NCI-H510A (cell line): ENCODE measurements at regions not wholly inside any gene's neighbourhood (a gene's known extent, or its start where the extent isn't known, plus 50 kb on each side); places are given as distances from the start of the nearest gene placed in this dataset.
"Not testable (repeated sequence)": the region's sequence is repeated elsewhere in the genome, so short reads cannot be mapped to it uniquely, and the experiment has no call there.

Experiments
- DNase-seq: peaks from one replicate; lab custom pipeline; 2025; lab: John Stamatoyannopoulos, UW

- no peak for DNase-seq
Measured at GRCh38 chr12:86770871-86771270, 514.7 kb upstream of the MGAT4C start.

GRCh38 chr12:86748894-86749293 is 492.7 kb upstream of the MGAT4C start:
- DNase-seq = no peak

GRCh38 chr12:86744547-86745212 is 488.5 kb upstream of the MGAT4C start:
- DNase-seq = no peak

GRCh38 chr12:86743875-86744536 is 487.8 kb upstream of the MGAT4C start:
- no peak for DNase-seq

GRCh38 chr12:86741531-86741930 is 485.3 kb upstream of the MGAT4C start:
- no peak for DNase-seq

GRCh38 chr12:86735851-86736250 is 479.7 kb upstream of the MGAT4C start:
- DNase-seq = no peak

GRCh38 chr12:86735072-86735471 is 478.9 kb upstream of the MGAT4C start:
- no peak for DNase-seq

- DNase-seq = no peak
Measured at GRCh38 chr12:86730233-86730632, 474.0 kb upstream of the MGAT4C start.

- DNase-seq = no peak
Measured at GRCh38 chr12:86729739-86730138, 473.5 kb upstream of the MGAT4C start.

GRCh38 chr12:86727160-86727559 is 471.0 kb upstream of the MGAT4C start:
- no peak for DNase-seq

GRCh38 chr12:86724716-86725115 is 468.5 kb upstream of the MGAT4C start:
- no peak for DNase-seq

GRCh38 chr12:86723326-86723725 is 467.1 kb upstream of the MGAT4C start:
- DNase-seq = no peak

- DNase-seq = no peak
Measured at GRCh38 chr12:86721713-86722397, 465.7 kb upstream of the MGAT4C start.

GRCh38 chr12:86719381-86719780 is 463.2 kb upstream of the MGAT4C start:
- no peak for DNase-seq

GRCh38 chr12:86713121-86713520 is 456.9 kb upstream of the MGAT4C start:
- no peak for DNase-seq

- no peak for DNase-seq
Measured at GRCh38 chr12:86712425-86712843, 456.2 kb upstream of the MGAT4C start.

GRCh38 chr12:86711731-86712130 is 455.5 kb upstream of the MGAT4C start:
- DNase-seq = no peak

GRCh38 chr12:86710109-86710508 is 453.9 kb upstream of the MGAT4C start:
- DNase-seq = no peak

- not testable (repeated sequence) for DNase-seq
Measured at GRCh38 chr12:86709017-86709416, 452.8 kb upstream of the MGAT4C start.

- DNase-seq = no peak
Measured at GRCh38 chr12:86698641-86698980, 442.4 kb upstream of the MGAT4C start.

- no peak for DNase-seq
Measured at GRCh38 chr12:86697916-86698640, 441.9 kb upstream of the MGAT4C start.

GRCh38 chr12:86683568-86684304 is 427.5 kb upstream of the MGAT4C start:
- no peak for DNase-seq
